K562 (cell line): ENCODE measurements at regions not wholly inside any gene's neighbourhood (a gene's known extent, or its start where the extent isn't known, plus 50 kb on each side); places are given as distances from the start of the nearest gene placed in this dataset.
"Not testable (repeated sequence)": the region's sequence is repeated elsewhere in the genome, so short reads cannot be mapped to it uniquely, and the experiment has no call there.

Source experiments
- ATAC-seq: fragments of 200-7000 bp; cut with Tn5 transposase; 3 replicates; pipeline ENCODE4 v1.9.1; 2020; ENCODE audit warnings: moderate library complexity
- BruUV-seq: library from RNA; stranded (reverse); fragments of 400-500 nt; replicated peaks from 2 replicates; lab custom pipeline; 2021; lab: Mats Ljungman, UMichigan
- CTCF ChIA-PET: fragments of 300-600 bp; formaldehyde crosslinking; extraction: SDS; loops from one replicate; lab custom pipeline; 2021; ENCODE audit warnings: low intra/inter-chr PET ratio; lab: Yijun Ruan, JAX
- POLR2A ChIA-PET: fragments of 300-600, 350-650 bp; sonication (Branson Sonifier 250); formaldehyde crosslinking; extraction: SDS; loops from one replicate; lab custom pipeline; 2021; ENCODE audit warnings: antibody characterized with exemption, inconsistent platforms; lab: Yijun Ruan, JAX
- DNase-seq, 4 experiments: peaks; one replicate each; pipeline versions ENCODE4 v3.0.0 to v3.0.0-alpha.2; 2011 to 2018; ENCODE audit warnings: low spot score in 3 of 4, mixed read lengths in 3 of 4; ENCODE audit errors: extremely low read depth in 1 of 4
- FAIRE-seq: peaks from 2 replicates; lab custom pipeline; 2011; peaks lifted over from hg19 to GRCh38; lab: Jason Lieb, UNC
- H2AFZ ChIP-seq: 2 replicates; pipeline ENCODE4 v1.6.0; 2011; ENCODE audit warnings: low read depth, low read length, control low read depth, inconsistent platforms
- H3K27ac ChIP-seq: fragments of 200-600 bp; 3 replicates; pipeline ENCODE4 v1.8.0; 2011; ENCODE audit warnings: low read depth, mild to moderate bottlenecking, control low read depth, inconsistent platforms, low read length, moderate library complexity, mixed read lengths; ENCODE audit errors: extremely low read depth
- H3K27me3 ChIP-seq, 2 experiments: fragments of 300-600 bp in 1 of 2; 2 replicates in 1 of 2; 3 replicates in 1 of 2; pipeline versions ENCODE4 v1.6.0 to v1.8.0; 2011; ENCODE audit warnings: inconsistent platforms in 2 of 2, low read length in 2 of 2, mild to moderate bottlenecking in 1 of 2, mixed read lengths in 1 of 2, moderate library complexity in 1 of 2; ENCODE audit not compliant: control insufficient read depth in 2 of 2, insufficient read depth in 2 of 2
- H3K36me3 ChIP-seq: fragments of 300-600 bp; 3 replicates; pipeline ENCODE4 v1.8.0; 2011; ENCODE audit warnings: mild to moderate bottlenecking, low read length, inconsistent platforms; ENCODE audit not compliant: control insufficient read depth, insufficient read depth
- H3K4me1 ChIP-seq, 2 experiments: fragments of 200-600 bp in 1 of 2; replicated peaks in 1 of 2; 2 replicates in 1 of 2; 3 replicates in 1 of 2; pipeline versions ENCODE4 v1.5.1 to v1.8.0; 2011; ENCODE audit warnings: inconsistent platforms in 2 of 2, low read length in 2 of 2, mild to moderate bottlenecking in 1 of 2, mixed read lengths in 1 of 2, moderate library complexity in 1 of 2; ENCODE audit not compliant: control insufficient read depth in 2 of 2, insufficient read depth in 2 of 2
- H3K4me2 ChIP-seq: 2 replicates; pipeline ENCODE4 v1.6.1; 2011; ENCODE audit warnings: low read length, control low read depth, inconsistent platforms, mixed read lengths; ENCODE audit not compliant: insufficient read depth
- H3K4me3 ChIP-seq: fragments of 200-600 bp; sonication (generic), shearing (Covaris generic); 2 replicates; pipeline ENCODE4 v1.5.1; 2016; ENCODE audit warnings: control low read depth, inconsistent platforms
- H3K79me2 ChIP-seq: fragments of 200-600 bp; 3 replicates; pipeline ENCODE4 v1.8.0; 2011; ENCODE audit warnings: low read length, inconsistent platforms; ENCODE audit not compliant: control insufficient read depth, insufficient read depth
- H3K9ac ChIP-seq, 2 experiments: 2 replicates each; pipeline versions ENCODE4 v1.6.0 to v1.6.1; 2011; ENCODE audit warnings: low read depth in 2 of 2, low read length in 2 of 2, control low read depth in 1 of 2, inconsistent platforms in 1 of 2, mild to moderate bottlenecking in 1 of 2, mixed read lengths in 1 of 2; ENCODE audit not compliant: insufficient read depth in 1 of 2
- H3K9me1 ChIP-seq: one replicate; pipeline ENCODE4 v1.6.0; 2011; ENCODE audit warnings: inconsistent platforms, mild to moderate bottlenecking, low read length, moderate library complexity; ENCODE audit not compliant: control insufficient read depth, insufficient read depth
- H3K9me3 ChIP-seq: replicated peaks from 2 replicates; pipeline ENCODE4 v1.5.1; 2011; ENCODE audit warnings: low read depth, low read length, inconsistent platforms; ENCODE audit not compliant: control insufficient read depth, insufficient read depth
- H4K20me1 ChIP-seq: replicated peaks from 2 replicates; pipeline ENCODE4 v1.6.1; 2011; ENCODE audit warnings: low read length, inconsistent platforms, mixed read lengths; ENCODE audit not compliant: control insufficient read depth, insufficient read depth
- ADNP ChIP-seq: fragments of 200-800 bp; sonication (Bioruptor generic); IDR thresholded peaks from 2 replicates; pipeline ENCODE4 v1.6.1; 2016; ENCODE audit warnings: missing genetic modification characterization, missing compliant biosample characterization
- CREBBP ChIP-seq: IDR thresholded peaks from one replicate; pipeline ENCODE4 v1.6.1; 2012; ENCODE audit warnings: low read depth, mild to moderate bottlenecking, control low read depth, inconsistent platforms, low read length
- FOXJ2 ChIP-seq: fragments of 200-800 bp; sonication (Bioruptor generic); IDR thresholded peaks from 2 replicates; pipeline ENCODE4 v1.6.1; 2016; ENCODE audit warnings: missing genetic modification characterization, missing compliant biosample characterization
- GABPB1 ChIP-seq: sonication (generic); formaldehyde crosslinking; IDR thresholded peaks from 2 replicates; pipeline ENCODE4 v1.8.0; 2022; ENCODE audit warnings: mild to moderate bottlenecking, missing genetic modification reagents
- MED1 ChIP-seq: sonication (generic); formaldehyde crosslinking; IDR thresholded peaks from 2 replicates; pipeline ENCODE4 v1.8.1; 2023; ENCODE audit warnings: missing genetic modification reagents, borderline replicate concordance
- PHTF2 ChIP-seq: fragments of 250-450 bp; sonication (Bioruptor Pico); IDR thresholded peaks from 2 replicates; pipeline ENCODE4 v1.5.0; 2021; ENCODE audit warnings: mild to moderate bottlenecking
- PYGO2 ChIP-seq: fragments of 450-650 bp; IDR thresholded peaks from 2 replicates; pipeline ENCODE4 v1.6.1; 2016; ENCODE audit warnings: mild to moderate bottlenecking, missing genetic modification characterization, moderate library complexity, missing compliant biosample characterization
- ZNF282 ChIP-seq: sonication (generic); formaldehyde crosslinking; IDR thresholded peaks from 2 replicates; pipeline ENCODE4 v1.8.1; 2023; ENCODE audit warnings: missing genetic modification reagents
- WGBS: fragments of 100-300 bp; shearing (Covaris generic); methylation state at CpG from one replicate; pipeline ENCODE4 v1.1.6; 2016; ENCODE audit warnings: low coverage, mixed read lengths; ENCODE audit not compliant: insufficient coverage; ENCODE audit errors: missing lambda C conversion rate; 5-methylcytosine and 5-hydroxymethylcytosine counted together
- in situ Hi-C: fragments of 300-500 bp; cut with MboI; formaldehyde crosslinking; loops from 4 replicates; pipeline ENCODE4 v1.15.0; 2018; ENCODE audit warnings: inconsistent platforms, mixed read lengths
- intact Hi-C: fragments of 100-400 bp; cut with micrococcal nuclease; formaldehyde crosslinking; loops from 2 replicates; pipeline ENCODE4 v1.14.2; 2022
- TF ChIP-seq, protein P1 (sequence below): sonication (generic); formaldehyde crosslinking; IDR thresholded peaks from 2 replicates; pipeline ENCODE4 v1.8.0; 2022; ENCODE audit warnings: mild to moderate bottlenecking, missing genetic modification reagents
- TF ChIP-seq, protein P2 (sequence below): fragments of 250-450 bp; sonication (Bioruptor Pico); IDR thresholded peaks from 2 replicates; pipeline ENCODE4 v1.8.0; 2022; ENCODE audit warnings: inconsistent platforms, mild to moderate bottlenecking, moderate library complexity, borderline replicate concordance
- TF ChIP-seq, protein P3 (sequence below): fragments of 450-650 bp; conservative IDR thresholded peaks from 2 replicates; pipeline ENCODE4 v1.6.1; 2016; ENCODE audit warnings: missing genetic modification characterization, low read depth, mild to moderate bottlenecking, control low read depth, missing compliant biosample characterization

DNA sequence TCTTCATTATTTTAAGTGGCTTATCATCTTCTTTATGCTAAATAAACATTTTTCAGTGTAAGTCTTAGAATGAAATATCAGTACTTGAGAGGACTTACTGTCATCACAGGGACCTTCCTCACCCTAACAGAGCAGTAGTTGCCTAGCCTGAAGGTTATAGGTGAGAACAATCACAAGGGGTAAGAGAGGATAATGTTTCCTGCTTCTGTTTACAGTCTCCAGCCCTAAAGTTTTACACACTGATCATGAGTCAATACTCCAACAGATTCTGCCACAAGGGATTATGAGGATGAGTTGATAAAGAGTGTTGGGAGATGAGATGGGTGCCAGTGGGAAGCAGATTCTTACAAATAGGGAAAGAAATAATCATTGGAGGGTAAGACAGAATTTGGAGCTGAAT, 265.1 kb upstream of the DAB2 start:
- Histone ChIP-seq H3K9ac (no peak overlapping the region), H2AFZ (no peak overlapping the region), H3K9me1 (no peaks in the 10 kb centered on the region), H3K27ac (no peak overlapping the region), H3K27me3 (no peaks in the 10 kb centered on the region), H3K36me3 (no peaks in the 10 kb centered on the region), H4K20me1 (no peaks in the 10 kb centered on the region), H3K4me1 (no peaks in the 10 kb centered on the region), H3K4me2 (no peak overlapping the region), H3K9me3 (no peaks in the 10 kb centered on the region), H3K4me3 (no peak overlapping the region), H3K79me2 (no peaks in the 10 kb centered on the region)
- in situ Hi-C loops (no loop called here), intact Hi-C loops (no loop called here)
- ChIA-PET POLR2A (no interaction called here), CTCF (no interaction called here)
- no peak for ATAC-seq
- FAIRE-seq: no peak
- TF ChIP-seq, protein P1, sequence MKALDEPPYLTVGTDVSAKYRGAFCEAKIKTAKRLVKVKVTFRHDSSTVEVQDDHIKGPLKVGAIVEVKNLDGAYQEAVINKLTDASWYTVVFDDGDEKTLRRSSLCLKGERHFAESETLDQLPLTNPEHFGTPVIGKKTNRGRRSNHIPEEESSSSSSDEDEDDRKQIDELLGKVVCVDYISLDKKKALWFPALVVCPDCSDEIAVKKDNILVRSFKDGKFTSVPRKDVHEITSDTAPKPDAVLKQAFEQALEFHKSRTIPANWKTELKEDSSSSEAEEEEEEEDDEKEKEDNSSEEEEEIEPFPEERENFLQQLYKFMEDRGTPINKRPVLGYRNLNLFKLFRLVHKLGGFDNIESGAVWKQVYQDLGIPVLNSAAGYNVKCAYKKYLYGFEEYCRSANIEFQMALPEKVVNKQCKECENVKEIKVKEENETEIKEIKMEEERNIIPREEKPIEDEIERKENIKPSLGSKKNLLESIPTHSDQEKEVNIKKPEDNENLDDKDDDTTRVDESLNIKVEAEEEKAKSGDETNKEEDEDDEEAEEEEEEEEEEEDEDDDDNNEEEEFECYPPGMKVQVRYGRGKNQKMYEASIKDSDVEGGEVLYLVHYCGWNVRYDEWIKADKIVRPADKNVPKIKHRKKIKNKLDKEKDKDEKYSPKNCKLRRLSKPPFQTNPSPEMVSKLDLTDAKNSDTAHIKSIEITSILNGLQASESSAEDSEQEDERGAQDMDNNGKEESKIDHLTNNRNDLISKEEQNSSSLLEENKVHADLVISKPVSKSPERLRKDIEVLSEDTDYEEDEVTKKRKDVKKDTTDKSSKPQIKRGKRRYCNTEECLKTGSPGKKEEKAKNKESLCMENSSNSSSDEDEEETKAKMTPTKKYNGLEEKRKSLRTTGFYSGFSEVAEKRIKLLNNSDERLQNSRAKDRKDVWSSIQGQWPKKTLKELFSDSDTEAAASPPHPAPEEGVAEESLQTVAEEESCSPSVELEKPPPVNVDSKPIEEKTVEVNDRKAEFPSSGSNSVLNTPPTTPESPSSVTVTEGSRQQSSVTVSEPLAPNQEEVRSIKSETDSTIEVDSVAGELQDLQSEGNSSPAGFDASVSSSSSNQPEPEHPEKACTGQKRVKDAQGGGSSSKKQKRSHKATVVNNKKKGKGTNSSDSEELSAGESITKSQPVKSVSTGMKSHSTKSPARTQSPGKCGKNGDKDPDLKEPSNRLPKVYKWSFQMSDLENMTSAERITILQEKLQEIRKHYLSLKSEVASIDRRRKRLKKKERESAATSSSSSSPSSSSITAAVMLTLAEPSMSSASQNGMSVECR (CRISPR knock-in tag): no peak
- TF ChIP-seq, protein P2, sequence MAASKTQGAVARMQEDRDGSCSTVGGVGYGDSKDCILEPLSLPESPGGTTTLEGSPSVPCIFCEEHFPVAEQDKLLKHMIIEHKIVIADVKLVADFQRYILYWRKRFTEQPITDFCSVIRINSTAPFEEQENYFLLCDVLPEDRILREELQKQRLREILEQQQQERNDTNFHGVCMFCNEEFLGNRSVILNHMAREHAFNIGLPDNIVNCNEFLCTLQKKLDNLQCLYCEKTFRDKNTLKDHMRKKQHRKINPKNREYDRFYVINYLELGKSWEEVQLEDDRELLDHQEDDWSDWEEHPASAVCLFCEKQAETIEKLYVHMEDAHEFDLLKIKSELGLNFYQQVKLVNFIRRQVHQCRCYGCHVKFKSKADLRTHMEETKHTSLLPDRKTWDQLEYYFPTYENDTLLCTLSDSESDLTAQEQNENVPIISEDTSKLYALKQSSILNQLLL (CRISPR knock-in tag): no peak
- TF ChIP-seq CREBBP: no peak
- TF ChIP-seq, protein P3, sequence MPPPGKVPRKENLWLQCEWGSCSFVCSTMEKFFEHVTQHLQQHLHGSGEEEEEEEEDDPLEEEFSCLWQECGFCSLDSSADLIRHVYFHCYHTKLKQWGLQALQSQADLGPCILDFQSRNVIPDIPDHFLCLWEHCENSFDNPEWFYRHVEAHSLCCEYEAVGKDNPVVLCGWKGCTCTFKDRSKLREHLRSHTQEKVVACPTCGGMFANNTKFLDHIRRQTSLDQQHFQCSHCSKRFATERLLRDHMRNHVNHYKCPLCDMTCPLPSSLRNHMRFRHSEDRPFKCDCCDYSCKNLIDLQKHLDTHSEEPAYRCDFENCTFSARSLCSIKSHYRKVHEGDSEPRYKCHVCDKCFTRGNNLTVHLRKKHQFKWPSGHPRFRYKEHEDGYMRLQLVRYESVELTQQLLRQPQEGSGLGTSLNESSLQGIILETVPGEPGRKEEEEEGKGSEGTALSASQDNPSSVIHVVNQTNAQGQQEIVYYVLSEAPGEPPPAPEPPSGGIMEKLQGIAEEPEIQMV: no peak
- no peak for TF ChIP-seq GABPB1 (CRISPR knock-in tag)
- TF ChIP-seq FOXJ2 (tag): no peak
- TF ChIP-seq PYGO2 (tag): no peak
- no peak for TF ChIP-seq ADNP (tag)
- TF ChIP-seq MED1: no peak
- TF ChIP-seq PHTF2 (CRISPR knock-in tag): no peak
- TF ChIP-seq ZNF282 (CRISPR knock-in tag): no peak
- BruUV-seq: no TSS peak
- DNase-seq: no peak

DNA sequence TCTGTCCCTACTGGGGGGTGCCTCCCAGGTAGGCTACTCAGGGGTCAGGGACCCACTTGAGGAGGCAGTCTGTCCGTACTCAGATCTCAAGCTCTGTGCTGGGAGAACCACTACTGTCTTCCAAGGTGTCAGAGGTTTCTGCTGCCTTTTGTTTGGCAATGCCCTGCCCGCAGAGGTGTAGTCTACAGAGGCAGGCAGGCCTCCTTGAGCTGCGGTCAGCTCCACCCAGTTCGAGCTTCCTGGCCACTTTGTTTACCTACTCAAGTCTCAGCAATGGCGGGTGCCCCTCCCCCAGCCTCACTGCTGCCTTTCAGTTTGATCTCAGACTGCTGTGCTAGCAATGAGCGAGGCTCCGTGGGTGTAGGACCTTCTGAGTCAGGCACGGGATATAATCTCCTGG, 263.1 kb upstream of the DAB2 start:
- BruUV-seq, H3K4me2 ChIP-seq, H3K9ac ChIP-seq, H3K9me3 ChIP-seq, H3K27ac ChIP-seq, H3K79me2 ChIP-seq, H2AFZ ChIP-seq, DNase-seq, POLR2A ChIA-PET, H3K9me1 ChIP-seq, H4K20me1 ChIP-seq, H3K27me3 ChIP-seq, FAIRE-seq, in situ Hi-C loops, H3K4me1 ChIP-seq, intact Hi-C loops, CTCF ChIA-PET, H3K4me3 ChIP-seq, H3K36me3 ChIP-seq, ATAC-seq: not testable (repeated sequence)
- 0% methylated on average over 8 of the region's 8 CpGs for WGBS
